PC-9 (cell line): ENCODE measurements at regions not wholly inside any gene's neighbourhood (a gene's known extent, or its start where the extent isn't known, plus 50 kb on each side); places are given as distances from the start of the nearest gene placed in this dataset.

Source experiments
- CTCF ChIP-seq: fragments of 200-600 bp; sonication (generic); conservative IDR thresholded peaks from 2 replicates; pipeline ENCODE4 v1.6.1; 2017; ENCODE audit warnings: mixed run types, antibody characterized with exemption, mild to moderate bottlenecking, moderate library complexity
- EZH2 ChIP-seq: fragments of 200-600 bp; sonication (generic); IDR thresholded peaks from 2 replicates; pipeline ENCODE4 v1.8.0; 2017; ENCODE audit warnings: antibody characterized with exemption, low read depth

DNA sequence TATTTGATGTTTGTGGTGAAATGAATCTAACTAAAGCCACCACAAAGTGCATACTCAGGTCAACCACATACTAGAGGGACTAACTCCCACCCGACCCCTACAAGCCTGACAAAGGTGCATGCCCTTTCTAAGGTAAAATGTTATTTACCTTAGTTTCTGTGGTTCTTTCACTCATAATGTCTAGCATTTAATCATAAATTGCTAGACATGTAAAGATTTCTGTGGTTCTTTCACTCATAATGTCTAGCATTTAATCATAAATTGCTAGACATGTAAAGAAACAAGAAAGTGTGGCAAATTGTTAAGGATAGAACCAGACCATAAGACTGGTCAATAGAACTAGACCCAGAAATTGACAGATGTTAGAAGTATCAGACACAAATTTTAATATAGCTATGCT lies 193.0 kb upstream of the PBX1 start:
- TF ChIP-seq CTCF (no peak), EZH2 (no peak)
